NOMO-1 treated with dmso at 0.1 percent for 144 hours (cell line): ENCODE measurements at regions not wholly inside any gene's neighbourhood (a gene's known extent, or its start where the extent isn't known, plus 50 kb on each side); places are given as distances from the start of the nearest gene placed in this dataset.

Source experiments
- DNase-seq: peaks from one replicate; lab custom pipeline; 2025; ENCODE audit not compliant: unreplicated experiment; lab: John Stamatoyannopoulos, UW

DNA sequence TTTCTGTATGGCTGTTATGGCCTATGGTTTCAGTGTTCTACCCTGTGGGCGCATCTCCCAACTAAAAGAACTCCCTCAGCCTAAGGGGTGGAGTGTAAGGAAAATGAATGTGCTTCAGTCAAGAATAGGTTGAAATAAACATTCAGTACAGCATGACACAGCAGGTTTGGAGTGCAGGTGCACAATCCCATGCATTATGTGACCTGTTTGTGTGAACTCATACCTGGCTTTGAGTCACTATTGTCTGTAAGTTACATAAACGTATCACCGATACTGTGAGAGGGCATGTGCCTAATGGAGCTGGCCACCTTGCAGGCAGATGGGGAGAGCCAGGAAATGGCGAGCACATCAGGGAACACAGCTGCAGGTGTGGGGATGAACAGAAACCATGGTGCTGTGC is 216.0 kb downstream of the DSEL start:
- DNase-seq = no peak

DNA sequence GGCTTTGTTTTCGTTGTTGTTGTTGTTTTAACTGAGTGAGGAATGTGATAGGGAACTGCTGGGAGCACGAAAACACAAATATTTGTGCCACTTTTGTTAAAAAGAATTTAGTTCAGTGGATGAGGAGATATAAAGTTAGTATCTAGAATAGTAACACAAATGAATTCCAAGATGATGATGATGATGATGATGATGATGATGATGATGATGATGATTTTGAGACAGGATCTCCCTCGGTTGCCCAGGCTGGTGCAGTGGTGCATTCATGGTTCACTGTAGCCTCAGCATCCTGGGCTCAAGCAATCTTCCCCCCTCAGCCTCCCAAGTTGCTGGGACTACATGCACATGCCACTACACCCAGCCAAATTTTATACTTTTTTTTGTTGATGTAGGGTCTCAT is 223.7 kb downstream of the DSEL start:
- no peak for DNase-seq

DNA sequence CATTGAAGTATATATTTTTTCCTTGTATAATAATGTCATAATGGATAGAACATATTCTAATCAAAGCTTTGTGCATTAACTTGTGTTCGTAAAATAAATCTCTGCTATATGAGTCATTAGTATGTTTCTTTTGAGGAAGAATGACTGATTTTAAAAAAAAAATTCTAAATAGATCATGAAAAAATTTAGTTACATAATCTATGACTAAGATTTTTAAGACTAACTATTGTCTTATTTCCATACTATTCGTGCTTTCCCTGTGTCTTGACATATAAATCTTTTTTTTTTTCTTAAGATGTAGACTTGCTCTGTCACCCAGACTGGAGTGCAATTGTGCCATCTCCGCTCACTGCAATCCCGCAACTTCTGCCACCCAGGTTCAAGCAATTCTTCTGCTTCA is 226.1 kb downstream of the DSEL start:
- DNase-seq = no peak

DNA sequence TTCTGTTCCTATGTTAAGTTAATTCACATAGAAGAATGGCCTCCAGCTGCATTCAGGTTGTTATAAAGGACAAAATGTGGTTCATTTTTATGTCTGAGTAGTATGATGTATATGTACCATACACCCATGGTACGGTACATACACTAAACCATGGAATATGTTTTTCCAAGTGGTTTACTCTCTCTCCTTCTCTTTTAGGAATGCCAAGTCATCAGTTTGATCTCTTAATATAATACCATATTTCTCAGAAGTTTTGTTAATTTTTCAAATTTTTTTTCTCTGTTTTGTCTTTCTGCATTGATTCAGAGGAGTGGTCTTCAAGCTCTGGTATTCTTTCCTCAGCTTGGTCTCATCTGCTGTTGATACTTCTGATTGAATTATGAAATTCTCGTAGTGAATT is 230.9 kb downstream of the DSEL start:
- no peak for DNase-seq

DNA sequence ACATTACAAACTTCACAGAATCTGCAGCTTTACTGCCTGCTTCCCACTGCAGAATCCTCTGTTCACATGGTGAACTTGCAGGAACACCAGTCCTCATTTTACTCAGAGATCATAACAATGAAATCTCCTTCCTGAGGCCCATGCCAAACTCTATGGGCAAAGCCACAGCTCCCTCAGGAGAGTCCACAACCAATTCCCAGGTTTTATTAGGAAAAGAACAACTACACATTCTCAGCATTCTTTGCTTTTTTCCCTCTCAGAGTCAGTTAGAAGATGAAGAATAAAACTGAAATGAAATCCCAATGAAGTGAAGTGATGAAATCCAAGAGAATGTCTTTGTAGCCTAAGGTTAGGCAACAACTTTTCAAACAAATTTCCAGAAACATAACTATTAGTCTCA is 233.7 kb downstream of the DSEL start:
- DNase-seq = no peak

DNA sequence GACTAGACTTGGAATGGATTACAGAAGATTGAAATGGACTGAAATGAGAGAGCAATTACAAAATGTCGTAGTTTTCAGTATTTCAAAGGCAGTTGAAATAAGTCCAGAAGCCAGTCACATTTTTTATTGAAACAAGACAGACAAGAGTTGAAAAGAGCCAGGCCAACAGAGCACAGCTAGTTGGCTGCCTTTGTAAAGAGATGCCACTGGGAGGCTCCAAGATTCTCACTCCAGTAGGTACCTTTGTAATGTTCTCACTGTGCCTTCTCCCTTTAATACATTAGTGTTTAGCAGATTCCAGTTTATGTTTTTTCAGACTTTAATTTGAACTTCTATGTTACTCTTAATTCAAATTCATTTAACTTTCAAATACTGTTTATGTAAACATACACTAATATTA is 234.8 kb downstream of the DSEL start:
- no peak for DNase-seq

DNA sequence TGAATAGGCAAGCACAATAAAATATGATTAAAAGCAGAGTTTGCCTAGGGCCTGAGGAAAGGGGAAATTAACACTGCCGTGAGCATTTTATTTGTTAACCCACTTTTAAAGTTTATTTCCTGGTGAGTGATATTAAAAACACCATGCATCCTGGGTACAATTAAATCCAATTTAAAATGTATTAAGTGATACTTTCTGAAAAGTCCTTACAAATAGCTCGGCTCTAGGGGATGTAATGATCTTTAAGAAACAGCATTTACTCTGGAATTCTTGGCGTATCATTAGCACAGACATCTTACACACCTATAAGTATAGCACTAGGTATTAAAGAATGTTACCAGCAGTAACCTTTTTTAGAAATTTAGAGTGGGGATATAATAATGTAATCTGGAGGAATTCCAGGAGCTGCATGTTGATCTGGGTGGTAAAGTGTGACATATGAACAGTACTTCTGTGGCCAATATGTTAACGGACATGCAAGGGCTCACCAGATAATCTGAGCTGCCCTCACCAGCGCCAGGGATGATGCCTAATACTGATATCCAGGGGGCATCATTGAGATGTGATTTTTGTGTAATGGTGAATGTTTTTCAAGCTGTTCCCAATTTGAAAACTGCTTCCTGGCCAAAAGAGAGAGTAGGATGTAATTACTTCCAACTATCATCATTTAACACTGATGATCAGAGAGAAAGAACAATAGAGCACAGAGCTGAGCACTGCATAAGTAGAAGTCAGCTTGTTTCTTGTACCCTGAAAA is 235.9 kb downstream of the DSEL start:
- DNase-seq = no peak

DNA sequence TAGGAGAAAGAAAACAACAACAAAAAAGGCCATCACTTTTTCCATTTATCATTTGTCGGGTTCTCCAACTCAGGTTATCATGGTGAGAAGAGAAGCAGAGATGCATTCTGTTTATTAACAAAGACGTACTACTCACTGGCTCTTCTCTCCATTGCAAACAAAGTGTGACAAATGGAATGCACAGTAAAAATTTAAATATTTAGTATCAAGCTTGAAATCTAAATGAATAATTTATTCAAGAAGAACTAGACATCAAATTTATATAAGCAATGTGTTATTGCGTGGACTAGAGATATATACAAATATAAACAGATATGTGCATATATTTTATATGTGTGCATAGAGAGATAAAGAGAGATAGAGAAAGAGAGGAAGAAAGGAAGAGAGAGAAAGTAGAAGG is 236.5 kb downstream of the DSEL start:
- no peak for DNase-seq

DNA sequence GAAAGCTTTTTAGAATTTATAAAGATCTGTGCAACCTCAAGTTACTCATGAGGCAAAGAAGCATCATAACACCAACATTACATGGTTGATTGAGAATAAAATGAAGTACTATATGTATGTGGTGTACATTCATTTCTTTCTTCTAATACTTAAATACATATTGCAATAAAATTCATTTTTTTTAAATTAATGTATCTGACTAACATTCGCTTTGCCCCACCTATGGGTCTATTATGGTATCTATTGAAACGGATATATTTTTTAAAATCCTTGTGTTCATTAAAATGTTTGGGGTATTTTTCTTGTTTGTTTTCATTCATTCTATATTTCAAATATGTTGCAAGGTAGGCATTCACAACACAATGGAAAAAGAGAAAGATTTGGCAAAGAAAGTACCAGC is 237.5 kb downstream of the DSEL start:
- no peak for DNase-seq

DNA sequence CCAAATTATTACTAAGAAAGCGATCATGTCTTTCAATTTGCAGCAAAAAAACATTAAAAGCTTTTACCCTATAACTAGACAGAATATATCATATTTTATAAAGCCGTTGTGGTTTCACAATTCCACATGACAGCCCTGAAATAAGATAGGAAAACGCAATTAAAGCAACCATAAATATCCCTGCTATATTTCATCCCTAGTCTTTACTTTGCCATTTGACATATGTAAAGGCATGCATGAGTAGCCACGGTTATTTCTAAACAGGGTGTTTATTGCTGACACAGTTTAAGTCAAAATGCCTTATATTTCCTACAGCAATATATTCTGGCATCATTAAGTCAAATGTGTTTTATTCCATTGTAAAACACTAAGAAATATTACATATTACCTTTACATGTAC is 239.9 kb downstream of the DSEL start:
- no peak for DNase-seq

DNA sequence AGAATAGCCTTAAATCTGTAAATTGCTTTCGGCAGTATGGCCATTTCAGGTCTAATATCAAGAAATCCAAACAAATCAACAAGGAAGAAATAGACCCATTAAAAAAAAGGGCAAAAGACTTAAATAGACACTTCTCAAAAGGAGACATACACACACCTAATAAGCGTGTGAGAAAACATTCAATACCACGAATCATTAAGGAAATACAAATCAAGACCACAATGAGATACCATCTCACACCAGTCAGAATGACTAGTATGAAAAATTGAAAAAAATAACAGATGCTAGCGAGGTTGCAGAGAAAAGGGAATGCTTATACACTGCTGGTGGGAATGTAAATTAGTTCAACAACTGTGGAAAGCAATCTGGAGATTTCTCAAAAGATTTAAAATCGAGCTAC is 243.2 kb downstream of the DSEL start:
- no peak for DNase-seq

DNA sequence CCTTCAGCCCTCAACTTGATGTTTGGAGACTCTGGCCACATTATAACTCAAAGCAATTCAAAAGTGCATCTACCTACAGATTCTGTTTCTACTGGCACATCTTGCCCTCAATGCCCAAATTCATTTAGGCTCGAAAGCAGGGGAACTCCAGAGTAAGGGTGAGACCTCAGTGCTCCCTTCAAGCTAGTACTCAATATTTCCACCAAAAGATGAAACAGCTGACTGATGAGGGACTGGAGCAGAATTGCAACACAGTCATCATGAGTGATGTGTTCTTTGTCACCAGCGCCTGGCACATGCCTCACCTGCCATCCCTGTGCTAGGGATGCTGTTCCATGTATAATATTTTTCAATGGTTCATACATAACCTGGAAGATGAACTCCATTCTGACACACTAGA is 247.3 kb downstream of the DSEL start:
- DNase-seq = no peak

DNA sequence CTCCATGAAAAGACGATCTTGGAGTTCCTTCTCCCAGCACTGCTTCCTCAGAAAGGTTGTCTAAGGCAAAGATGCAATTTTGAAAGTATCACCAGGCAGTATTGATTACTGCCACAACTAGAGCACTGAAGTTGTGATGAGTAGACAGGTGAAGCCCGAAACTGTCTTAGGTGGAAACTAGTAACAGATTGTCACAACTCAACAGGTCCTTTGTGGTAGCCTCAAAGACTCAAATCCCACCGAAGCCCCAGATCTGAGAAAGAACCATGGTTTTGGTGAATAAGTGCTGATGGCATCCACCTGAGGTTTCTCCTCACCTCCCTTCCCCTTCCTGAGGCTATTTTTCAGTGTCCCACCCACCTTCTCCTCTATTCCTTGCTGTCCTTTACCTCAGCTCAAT is 248.0 kb downstream of the DSEL start:
- no peak for DNase-seq

DNA sequence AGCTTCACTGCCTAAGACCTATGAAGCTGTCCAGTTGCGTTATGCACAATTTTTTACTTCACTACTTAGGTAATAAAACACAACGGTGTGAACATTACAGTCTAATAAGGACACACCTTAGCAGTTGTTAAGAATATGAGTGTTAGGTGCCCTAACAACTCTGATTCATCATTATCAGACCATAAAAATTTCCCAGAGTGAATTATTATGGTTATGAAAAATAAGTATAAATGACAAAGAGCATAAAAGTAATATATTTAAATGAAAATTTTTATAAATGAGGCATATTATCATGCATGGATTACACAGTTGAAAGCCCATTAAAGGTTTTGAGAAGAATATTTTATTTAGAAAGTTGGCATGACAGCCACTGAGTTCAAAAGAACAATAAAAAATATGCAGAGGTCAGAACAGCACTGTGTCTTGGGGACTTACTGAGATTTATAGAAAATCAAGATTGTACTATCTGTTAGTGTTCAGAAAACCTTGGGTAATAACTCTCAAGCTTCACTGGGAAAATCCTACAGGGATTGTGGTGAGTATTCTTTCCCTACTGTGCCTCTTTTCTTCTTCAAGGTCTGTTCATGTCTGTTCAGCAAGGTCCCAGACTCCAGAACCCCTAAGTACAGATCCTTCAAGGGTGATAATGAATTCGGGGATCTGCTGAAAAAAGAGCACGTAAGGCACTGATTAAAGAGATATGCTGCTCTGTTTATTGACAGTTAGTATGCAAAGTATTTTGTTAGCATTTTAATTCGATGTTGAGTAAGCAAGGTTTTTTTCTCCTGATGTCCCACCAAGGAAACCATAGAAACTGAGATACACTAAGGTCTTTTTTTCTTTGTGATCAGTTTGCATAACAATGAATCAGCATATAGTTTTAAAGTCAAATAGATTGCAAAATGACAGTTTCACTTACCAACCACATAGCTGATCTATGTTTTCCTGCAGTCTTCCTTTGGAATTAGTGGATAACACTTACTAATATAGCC is 250.0 kb downstream of the DSEL start:
- DNase-seq = no peak

DNA sequence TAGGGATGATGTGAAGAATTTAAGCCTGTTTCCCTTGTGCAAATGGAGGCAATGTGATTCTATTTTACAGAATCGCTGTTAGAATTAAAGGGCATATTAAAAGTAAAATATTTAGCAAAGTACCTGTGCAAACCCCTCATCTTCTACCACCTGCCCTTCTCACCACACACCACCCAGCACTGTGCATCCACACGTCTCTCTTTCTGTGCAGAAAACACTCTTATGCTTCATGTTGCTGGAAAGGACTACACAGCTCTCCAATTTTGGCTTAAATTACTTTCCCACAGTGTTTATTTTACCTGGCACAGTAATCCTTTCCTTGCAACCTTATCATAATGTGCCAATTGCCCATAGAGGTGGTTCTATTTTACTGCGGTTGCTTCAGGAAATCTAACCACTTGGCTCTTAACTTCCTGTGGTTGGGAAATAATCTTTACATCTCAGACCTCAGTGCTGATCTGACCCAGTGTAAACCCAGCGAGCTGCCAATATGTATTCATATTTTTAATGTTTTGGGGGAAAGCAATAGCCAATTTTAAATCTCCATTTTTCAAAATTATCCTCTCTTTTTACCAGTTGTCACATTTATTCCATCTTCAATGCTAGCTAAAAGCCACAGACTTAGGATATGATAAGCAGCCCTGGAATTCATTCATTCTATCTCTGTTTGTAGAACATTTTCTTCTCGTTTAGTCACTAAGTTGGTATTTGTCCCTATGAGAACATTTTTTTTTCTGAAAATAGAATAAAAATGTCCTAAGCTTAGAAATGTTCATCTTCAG is 250.9 kb downstream of the DSEL start:
- no peak for DNase-seq

DNA sequence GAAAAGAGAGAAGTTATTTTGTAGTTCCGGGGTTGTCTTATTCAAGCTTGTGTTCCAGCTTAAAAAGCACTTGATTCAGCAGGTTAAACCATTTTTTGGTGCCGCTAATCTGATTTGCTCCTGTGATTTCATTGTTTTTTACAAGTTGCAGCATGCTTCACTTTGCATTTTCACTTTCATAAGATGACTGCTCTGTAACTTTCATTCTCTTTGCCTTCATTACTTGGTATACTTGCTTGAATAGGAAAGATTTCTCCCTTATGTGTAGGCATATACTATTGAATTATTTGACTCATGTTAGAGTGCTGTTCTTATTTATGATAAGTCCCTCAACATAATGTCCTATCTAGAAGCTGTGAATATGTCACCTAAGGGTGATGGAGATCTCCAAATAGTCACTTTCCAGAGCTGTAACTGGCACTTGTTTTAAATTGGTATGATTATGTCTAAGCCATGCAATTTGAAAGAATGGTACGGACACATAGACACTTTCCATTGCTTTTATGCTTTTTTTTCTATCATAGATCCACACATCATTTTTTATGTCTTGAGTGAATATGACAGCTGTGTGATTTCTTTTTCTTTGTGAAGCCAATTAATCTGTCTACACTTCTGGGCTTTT is 254.5 kb downstream of the DSEL start:
- no peak for DNase-seq

DNA sequence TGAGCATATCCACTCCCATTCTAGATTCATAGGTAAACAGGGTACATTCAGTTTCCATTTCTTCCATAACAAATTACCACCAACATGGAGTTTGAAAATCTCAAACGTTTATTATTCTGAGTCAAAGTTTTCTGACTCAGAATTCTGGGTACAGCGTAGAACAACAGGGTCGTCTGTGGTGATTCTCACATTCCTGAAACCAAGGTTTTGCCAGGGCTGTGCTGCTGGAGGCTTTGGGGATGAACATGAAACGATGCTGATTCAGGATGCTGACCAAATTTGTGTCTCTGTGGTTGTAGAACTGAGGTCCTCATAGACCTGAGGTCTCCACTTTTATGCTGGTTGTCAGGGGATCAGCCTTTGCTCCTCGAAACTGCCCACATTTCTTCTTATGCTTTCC is 255.7 kb downstream of the DSEL start:
- no peak for DNase-seq

DNA sequence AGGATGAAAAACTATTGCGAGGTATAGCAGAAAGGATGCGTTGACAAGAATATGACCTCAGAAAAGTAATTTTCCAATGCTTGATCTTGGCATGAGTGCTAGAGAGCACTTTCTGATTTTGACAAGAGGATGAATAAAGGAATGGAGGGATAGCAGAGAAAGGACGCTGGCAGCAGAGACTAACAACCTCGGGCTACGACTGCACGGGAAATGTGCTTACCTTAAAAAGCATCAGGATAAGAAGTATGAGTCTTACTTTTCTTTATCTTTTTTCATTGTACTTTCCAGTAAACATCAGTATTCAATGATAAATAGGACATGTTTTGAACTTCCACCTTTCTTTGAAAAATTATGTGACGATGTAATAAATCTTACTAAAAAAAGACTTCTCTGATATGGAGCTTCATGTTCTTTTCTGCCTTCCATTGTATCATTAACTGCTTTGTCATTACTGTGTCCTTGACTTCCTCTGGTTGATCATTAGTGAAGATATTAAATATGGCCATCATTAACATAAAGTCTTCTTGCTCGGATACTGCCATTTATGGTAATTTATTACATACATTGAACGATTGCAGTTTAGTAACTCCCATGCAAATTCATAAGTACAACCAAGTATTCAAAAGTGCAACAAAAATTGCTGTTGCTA is 265.6 kb downstream of the DSEL start:
- DNase-seq = no peak

DNA sequence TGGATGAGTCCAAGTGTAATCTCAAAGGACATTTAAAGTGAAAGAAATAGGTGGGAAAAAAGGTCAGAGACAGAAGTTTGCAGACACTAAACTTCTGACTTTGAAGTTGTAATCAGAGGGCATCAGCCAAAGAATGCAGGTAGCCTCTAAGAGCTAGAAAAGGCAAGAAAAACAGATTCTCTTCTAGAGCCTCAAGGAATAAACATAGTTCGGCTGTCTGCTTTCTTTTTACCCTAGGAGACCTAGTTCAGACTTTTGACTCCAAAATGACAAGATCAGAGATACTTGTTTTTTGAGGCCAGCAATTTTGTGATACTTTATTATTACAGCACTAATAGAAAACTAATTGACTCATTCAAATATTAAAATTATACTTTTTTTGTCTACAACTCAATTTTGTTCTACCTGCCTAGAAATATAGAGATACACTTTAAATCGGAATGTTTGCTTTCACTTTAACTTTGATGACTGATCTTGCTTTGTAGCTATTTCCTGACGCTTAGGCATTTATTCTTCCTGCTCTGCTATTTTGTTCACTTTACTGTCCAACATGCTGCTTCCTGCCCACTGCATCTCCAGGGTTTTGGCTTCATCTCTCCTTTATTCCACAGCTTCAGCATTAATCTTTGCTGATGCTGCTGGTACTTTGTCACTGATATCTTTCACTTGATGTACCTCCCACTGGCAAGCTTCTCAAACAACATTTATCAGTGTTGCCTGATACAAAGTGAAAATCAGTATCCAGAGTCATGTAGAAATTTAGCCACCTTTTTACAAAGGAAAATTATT is 272.5 kb downstream of the DSEL start:
- no peak for DNase-seq

DNA sequence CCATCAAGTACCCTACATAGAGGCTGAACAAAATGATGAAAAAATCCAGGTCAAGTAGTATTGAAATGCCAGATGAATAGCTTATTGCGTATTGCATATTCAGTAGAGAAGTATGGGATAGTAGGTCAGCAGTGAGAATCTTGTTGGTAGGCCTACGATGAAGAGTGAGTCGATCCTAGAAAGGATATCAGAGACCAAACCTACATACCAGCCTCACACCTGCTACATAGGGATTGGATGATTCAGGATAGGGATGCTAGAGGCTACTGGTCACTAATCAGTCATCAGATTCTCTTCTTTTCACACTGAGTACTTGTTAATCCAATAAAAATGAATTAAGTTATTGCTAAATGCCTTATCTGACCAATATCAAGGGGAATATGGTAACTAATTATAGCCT is 274.5 kb downstream of the DSEL start:
- no peak for DNase-seq
